Smooth muscle cell (in vitro differentiated cells): ENCODE measurements at regions not wholly inside any gene's neighbourhood (a gene's known extent, or its start where the extent isn't known, plus 50 kb on each side); places are given as distances from the start of the nearest gene placed in this dataset.

Experiments
- DNase-seq: peaks from one replicate; lab custom pipeline; 2025; ENCODE audit not compliant: unreplicated experiment; lab: John Stamatoyannopoulos, UW
- H2AFZ ChIP-seq: fragments of 200-600 bp; sonication (generic); 2 replicates; pipeline ENCODE4 v1.6.0; 2016; ENCODE audit warnings: antibody characterized with exemption, low read depth, mild to moderate bottlenecking
- H3F3A ChIP-seq: fragments of 200-600 bp; sonication (generic); 2 replicates; pipeline ENCODE4 v1.6.0; 2017; ENCODE audit warnings: antibody characterized with exemption, low read depth
- H3K27ac ChIP-seq: fragments of 200-600 bp; sonication (generic); 2 replicates; pipeline ENCODE4 v1.5.1; 2016; ENCODE audit warnings: low read depth, mild to moderate bottlenecking
- H3K27me3 ChIP-seq: fragments of 200-600 bp; sonication (generic); 2 replicates; pipeline ENCODE4 v1.6.1; 2016; ENCODE audit warnings: low read depth, mild to moderate bottlenecking
- H3K36me3 ChIP-seq: fragments of 200-600 bp; sonication (generic); 2 replicates; pipeline ENCODE4 v1.5.1; 2016; ENCODE audit warnings: low read depth
- H3K4me1 ChIP-seq: fragments of 200-600 bp; sonication (generic); 2 replicates; pipeline ENCODE4 v1.5.1; 2016; ENCODE audit warnings: low read depth
- H3K4me2 ChIP-seq: fragments of 200-600 bp; sonication (generic); 2 replicates; pipeline ENCODE4 v1.6.0; 2016; ENCODE audit warnings: mild to moderate bottlenecking
- H3K4me3 ChIP-seq: fragments of 200-600 bp; sonication (generic); 2 replicates; pipeline ENCODE4 v1.5.1; 2016; ENCODE audit warnings: mild to moderate bottlenecking
- H3K79me2 ChIP-seq: fragments of 200-600 bp; sonication (generic); 2 replicates; pipeline ENCODE4 v1.6.0; 2016; ENCODE audit warnings: low read depth, mild to moderate bottlenecking
- H3K9ac ChIP-seq: fragments of 200-600 bp; sonication (generic); 2 replicates; pipeline ENCODE4 v1.6.0; 2016; ENCODE audit warnings: low read depth
- H3K9me3 ChIP-seq: fragments of 200-600 bp; sonication (generic); replicated peaks from 2 replicates; pipeline ENCODE4 v1.5.1; 2016; ENCODE audit warnings: low read depth
- H4K20me1 ChIP-seq: fragments of 200-600 bp; sonication (generic); 2 replicates; pipeline ENCODE4 v1.6.0; 2016; ENCODE audit warnings: low read depth
- CTCF ChIP-seq: fragments of 200-600 bp; sonication (generic); IDR thresholded peaks from 2 replicates; pipeline ENCODE4 v1.5.1; 2017; ENCODE audit warnings: borderline replicate concordance, mild to moderate bottlenecking, antibody characterized with exemption; ENCODE audit not compliant: insufficient read depth, poor library complexity, severe bottlenecking
- WGBS: methylation state at CpG from one replicate; pipeline ENCODE4 v1.1.7; 2016; ENCODE audit warnings: low lambda C conversion rate; 5-methylcytosine and 5-hydroxymethylcytosine counted together

GRCh38 chr9:18056269-18056992, 417.5 kb upstream of the ADAMTSL1 start:
- no peak for DNase-seq
- Histone ChIP-seq H3K4me1 (no peaks in the 10 kb centered on the region), H3K79me2 (no peaks in the 10 kb centered on the region), H2AFZ (no peak overlapping the region), H3K9me3 (no peaks in the 10 kb centered on the region), H3K27ac (no peak overlapping the region), H3K27me3 (peaks cover 11% of the 10 kb centered on the region), H3K4me2 (no peak overlapping the region), H3K4me3 (no peak overlapping the region), H3K9ac (no peak overlapping the region), H3K36me3 (no peaks in the 10 kb centered on the region), H4K20me1 (no peaks in the 10 kb centered on the region), H3F3A (no peaks in the 10 kb centered on the region)
- no peak for TF ChIP-seq CTCF
- WGBS = 91% methylated on average over 8 of the region's 8 CpGs

- Histone ChIP-seq H3K79me2 (no peaks in the 10 kb centered on the region), H4K20me1 (no peaks in the 10 kb centered on the region), H3K27me3 (peaks cover 14% of the 10 kb centered on the region), H3K4me1 (no peaks in the 10 kb centered on the region), H3K36me3 (no peaks in the 10 kb centered on the region), H3K4me3 (no peak overlapping the region), H3F3A (no peaks in the 10 kb centered on the region), H3K4me2 (no peak overlapping the region), H3K9me3 (no peaks in the 10 kb centered on the region), H3K27ac (no peak overlapping the region), H2AFZ (no peak overlapping the region), H3K9ac (no peak overlapping the region)
- WGBS = 94% methylated on average over 4 of the region's 4 CpGs
- no peak for DNase-seq
- no peak for TF ChIP-seq CTCF
Observed at GRCh38 chr9:18056993-18057369, 417.0 kb upstream of the ADAMTSL1 start.

- no peak overlapping the region for H2AFZ ChIP-seq
- H3K79me2 ChIP-seq = no peaks in the 10 kb centered on the region
- no peak overlapping the region for H3K27ac ChIP-seq
- H3K9ac ChIP-seq = no peak overlapping the region
- WGBS = 87% methylated on average over 3 of the region's 3 CpGs
- DNase-seq = no peak
- H3K4me2 ChIP-seq = no peak overlapping the region
- no peaks in the 10 kb centered on the region for H4K20me1 ChIP-seq
- no peaks in the 10 kb centered on the region for H3F3A ChIP-seq
- H3K27me3 ChIP-seq = peaks cover 25% of the 10 kb centered on the region
- no peaks in the 10 kb centered on the region for H3K36me3 ChIP-seq
- H3K4me3 ChIP-seq = no peak overlapping the region
- H3K4me1 ChIP-seq = no peaks in the 10 kb centered on the region
- no peaks in the 10 kb centered on the region for H3K9me3 ChIP-seq
- no peak for TF ChIP-seq CTCF
Observed at GRCh38 chr9:18058564-18059442, 415.1 kb upstream of the ADAMTSL1 start.
